ENCODE measurements at regions not wholly inside any gene's neighbourhood (a gene's known extent, or its start where the extent isn't known, plus 50 kb on each side); places are given as distances from the start of the nearest gene placed in this dataset.
"Not testable (repeated sequence)": the region's sequence is repeated elsewhere in the genome, so short reads cannot be mapped to it uniquely, and the experiment has no call there.

DNA sequence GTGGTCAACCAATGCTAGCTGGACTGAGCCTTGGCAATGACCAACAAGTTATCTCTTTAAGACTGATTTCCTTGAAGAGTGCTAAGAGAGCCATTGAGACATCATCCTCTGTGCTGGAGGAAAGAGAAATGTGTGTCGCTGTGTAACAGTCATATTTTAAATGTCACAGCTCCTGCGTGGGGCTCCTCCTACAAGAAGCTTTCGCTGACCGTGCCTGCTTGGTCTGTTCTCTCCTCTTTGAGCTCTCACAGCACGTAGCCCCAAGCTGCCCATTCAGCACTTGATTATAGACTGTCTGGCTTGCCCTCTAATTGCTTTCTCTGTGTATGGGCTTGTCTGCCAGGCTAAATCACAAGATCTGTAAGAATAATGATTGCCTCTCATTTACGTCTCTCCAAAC lies 221.3 kb downstream of the FOXD2 start:
- no peak overlapping the region for H3K4me3 ChIP-seq (ENCODE audit: low read length in 2 of 2)
- Mint-ChIP-seq H3K27me3 (peaks cover 11 to 17% of the 10 kb centered on the region in 2 donors), H3K9me3 (peaks cover 0 to 2% (median 0%) of the 10 kb centered on the region in 8 donors), H3K4me3 (no peak overlapping the region), H3K27ac (no peak overlapping the region), H3K4me1 (no peaks in the 10 kb centered on the region), H3K36me3 (no peaks in the 10 kb centered on the region)
- no peak overlapping the region for H3K27ac ChIP-seq (ENCODE audit: low read depth, low read length)
- H3K36me3 ChIP-seq (ENCODE audit: insufficient read depth, low read length) = no peaks in the 10 kb centered on the region
- no peaks in the 10 kb centered on the region for H3K4me1 ChIP-seq (ENCODE audit: insufficient read depth, low read length)
- no peak for DNase-seq
- no peaks in the 10 kb centered on the region for H3K27me3 ChIP-seq (ENCODE audit: insufficient read depth, low read length)
- intact Hi-C loops (cut with micrococcal nuclease) = no loop called here
- POLR2A ChIA-PET (ENCODE audit: partially characterized antibody) = no interaction called here
- CTCF ChIA-PET (ENCODE audit: partially characterized antibody) = no interaction called here
- H3K9me3 ChIP-seq (ENCODE audit: control insufficient read depth in 1 of 2, low read length in 2 of 2) = no peaks in the 10 kb centered on the region

- no peaks in the 10 kb centered on the region for H3K4me1 Mint-ChIP-seq
- ChIA-PET CTCF (ENCODE audit: partially characterized antibody) (no interaction called here), POLR2A (ENCODE audit: partially characterized antibody) (no interaction called here)
- Histone ChIP-seq H3K9me3 (ENCODE audit: control insufficient read depth in 1 of 2, low read length in 2 of 2) (no peaks in the 10 kb centered on the region), H3K27me3 (ENCODE audit: insufficient read depth, low read length) (no peaks in the 10 kb centered on the region), H3K4me3 (ENCODE audit: low read length in 2 of 2) (no peak overlapping the region), H3K27ac (ENCODE audit: low read depth, low read length) (no peak overlapping the region), H3K4me1 (ENCODE audit: insufficient read depth, low read length) (no peaks in the 10 kb centered on the region), H3K36me3 (ENCODE audit: insufficient read depth, low read length) (no peaks in the 10 kb centered on the region)
- H3K36me3 Mint-ChIP-seq = no peaks in the 10 kb centered on the region
- no peak for DNase-seq
- intact Hi-C loops (cut with micrococcal nuclease) = no loop called here
- no peak overlapping the region for H3K4me3 Mint-ChIP-seq
- no peak overlapping the region for H3K27ac Mint-ChIP-seq
- H3K27me3 Mint-ChIP-seq = peaks cover 7 to 12% of the 10 kb centered on the region in 2 donors
- peaks cover 0 to 4% (median 0%) of the 10 kb centered on the region in 8 donors for H3K9me3 Mint-ChIP-seq
Observed at GRCh38 chr1:47660622-47661021, 222.8 kb downstream of the FOXD2 start.

GRCh38 chr1:47661040-47661439 lies 223.2 kb downstream of the FOXD2 start:
- no peak overlapping the region for H3K27ac Mint-ChIP-seq
- ChIA-PET CTCF (ENCODE audit: partially characterized antibody) (no interaction called here), POLR2A (ENCODE audit: partially characterized antibody) (no interaction called here)
- no peaks in the 10 kb centered on the region for H3K9me3 ChIP-seq (ENCODE audit: control insufficient read depth in 1 of 2, low read length in 2 of 2)
- H3K27ac ChIP-seq (ENCODE audit: low read depth, low read length) = no peak overlapping the region
- no peaks in the 10 kb centered on the region for H3K36me3 ChIP-seq (ENCODE audit: insufficient read depth, low read length)
- no peaks in the 10 kb centered on the region for H3K4me1 ChIP-seq (ENCODE audit: insufficient read depth, low read length)
- no peak overlapping the region for H3K4me3 Mint-ChIP-seq
- H3K9me3 Mint-ChIP-seq = peaks cover 0 to 4% (median 0%) of the 10 kb centered on the region in 8 donors
- no peak overlapping the region for H3K4me3 ChIP-seq (ENCODE audit: low read length in 2 of 2)
- peaks cover 2 to 12% of the 10 kb centered on the region in 2 donors for H3K27me3 Mint-ChIP-seq
- H3K36me3 Mint-ChIP-seq = no peaks in the 10 kb centered on the region
- H3K4me1 Mint-ChIP-seq = no peaks in the 10 kb centered on the region
- H3K27me3 ChIP-seq (ENCODE audit: insufficient read depth, low read length) = no peaks in the 10 kb centered on the region
- no peak for DNase-seq
- intact Hi-C loops (cut with micrococcal nuclease) = no loop called here

DNA sequence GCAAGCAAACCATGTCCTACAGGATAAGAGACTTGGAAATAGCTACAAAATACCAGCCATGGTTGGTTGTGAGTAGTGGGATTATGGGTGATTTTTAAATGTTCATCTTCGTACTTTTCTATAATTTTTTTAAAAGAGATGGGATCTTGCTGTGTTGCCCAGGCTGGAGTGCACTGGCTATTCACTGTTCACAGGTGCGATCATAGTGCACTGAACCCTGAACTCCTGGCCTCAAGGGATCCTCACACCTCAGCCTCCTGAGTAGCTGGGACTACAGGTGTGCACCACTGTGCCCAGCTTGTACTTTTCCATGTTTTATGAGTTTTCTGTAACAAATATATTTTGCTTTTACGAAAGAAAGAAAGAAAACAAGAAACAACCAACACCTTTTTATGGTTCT lies 224.2 kb downstream of the FOXD2 start:
- POLR2A ChIA-PET (ENCODE audit: partially characterized antibody) = no interaction called here

DNA sequence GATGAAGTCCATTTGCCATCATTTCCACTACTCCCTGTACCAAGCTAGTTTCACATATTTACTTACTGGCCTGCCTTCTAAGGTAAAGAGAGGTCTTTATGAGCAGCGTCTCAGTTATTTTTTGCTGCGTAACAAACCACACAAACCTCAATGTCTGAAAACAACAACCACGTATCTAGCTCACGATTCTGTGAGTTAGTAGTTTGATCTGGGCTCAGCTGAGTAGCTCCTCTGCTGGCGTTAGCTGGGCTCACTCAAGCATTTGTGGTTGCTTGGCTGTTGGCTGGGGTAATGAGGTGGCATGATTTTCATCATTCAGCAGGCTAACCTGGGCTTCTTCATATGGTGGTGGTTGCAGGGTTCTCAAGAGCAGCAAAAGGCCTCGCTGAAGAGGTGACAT lies 225.4 kb downstream of the FOXD2 start:
- no peak for DNase-seq
- no peak overlapping the region for H3K27ac ChIP-seq (ENCODE audit: low read depth, low read length)
- intact Hi-C loops (cut with micrococcal nuclease) = no loop called here
- no peak overlapping the region for H3K4me3 Mint-ChIP-seq
- peak overlapping the region in 1 of 7 donors; percentile 5 for H3K27ac Mint-ChIP-seq
- H3K4me1 ChIP-seq (ENCODE audit: insufficient read depth, low read length) = no peaks in the 10 kb centered on the region
- H3K27me3 Mint-ChIP-seq = peaks cover 0 to 5% of the 10 kb centered on the region in 2 donors
- no peak overlapping the region for H3K4me3 ChIP-seq (ENCODE audit: low read length in 2 of 2)
- POLR2A ChIA-PET (ENCODE audit: partially characterized antibody) = no interaction called here
- H3K9me3 ChIP-seq (ENCODE audit: control insufficient read depth in 1 of 2, low read length in 2 of 2) = no peaks in the 10 kb centered on the region
- CTCF ChIA-PET (ENCODE audit: partially characterized antibody) = interaction anchor here (0.9 kb wide), 1 partner anchor 63 kb away, joined by 3 read pairs; no protein-coding TSS in a partner anchor
- no peaks in the 10 kb centered on the region for H3K36me3 ChIP-seq (ENCODE audit: insufficient read depth, low read length)
- H3K36me3 Mint-ChIP-seq = no peaks in the 10 kb centered on the region
- H3K27me3 ChIP-seq (ENCODE audit: insufficient read depth, low read length) = no peaks in the 10 kb centered on the region
- peaks cover 0 to 5% (median 0%) of the 10 kb centered on the region in 8 donors for H3K9me3 Mint-ChIP-seq
- H3K4me1 Mint-ChIP-seq = no peaks in the 10 kb centered on the region

More for the DNA sequence above, 224.2 kb downstream of the FOXD2 start:
- Histone ChIP-seq H3K27ac (ENCODE audit: low read depth, low read length) (no peak overlapping the region), H3K4me1 (ENCODE audit: insufficient read depth, low read length) (no peaks in the 10 kb centered on the region), H3K9me3 (ENCODE audit: control insufficient read depth in 1 of 2, low read length in 2 of 2) (no peaks in the 10 kb centered on the region), H3K27me3 (ENCODE audit: insufficient read depth, low read length) (no peaks in the 10 kb centered on the region), H3K36me3 (ENCODE audit: insufficient read depth, low read length) (no peaks in the 10 kb centered on the region), H3K4me3 (ENCODE audit: low read length in 2 of 2) (no peak overlapping the region)
- peaks cover 0 to 5% (median 0%) of the 10 kb centered on the region in 8 donors for H3K9me3 Mint-ChIP-seq
- H3K27me3 Mint-ChIP-seq = peaks cover under 1 to 10% of the 10 kb centered on the region in 2 donors
- H3K27ac Mint-ChIP-seq = no peak overlapping the region
- CTCF ChIA-PET (ENCODE audit: partially characterized antibody) = no interaction called here
- intact Hi-C loops (cut with micrococcal nuclease) = no loop called here
- no peak overlapping the region for H3K4me3 Mint-ChIP-seq
- DNase-seq = no peak
- no peaks in the 10 kb centered on the region for H3K36me3 Mint-ChIP-seq
- H3K4me1 Mint-ChIP-seq = no peaks in the 10 kb centered on the region

GRCh38 chr1:47664356-47664755 lies 226.5 kb downstream of the FOXD2 start:
- ChIA-PET CTCF (ENCODE audit: partially characterized antibody) (no interaction called here), POLR2A (ENCODE audit: partially characterized antibody) (no interaction called here)
- Mint-ChIP-seq H3K27me3 (peaks cover 0 to 7% of the 10 kb centered on the region in 2 donors), H3K27ac (no peak overlapping the region), H3K4me1 (no peaks in the 10 kb centered on the region), H3K9me3 (peaks cover 0 to 5% (median 0%) of the 10 kb centered on the region in 8 donors), H3K4me3 (no peak overlapping the region), H3K36me3 (no peaks in the 10 kb centered on the region)
- Histone ChIP-seq H3K9me3 (ENCODE audit: control insufficient read depth in 1 of 2, low read length in 2 of 2) (no peaks in the 10 kb centered on the region), H3K36me3 (ENCODE audit: insufficient read depth, low read length) (no peaks in the 10 kb centered on the region), H3K27me3 (ENCODE audit: insufficient read depth, low read length) (no peaks in the 10 kb centered on the region), H3K4me3 (ENCODE audit: low read length in 2 of 2) (no peak overlapping the region), H3K4me1 (ENCODE audit: insufficient read depth, low read length) (no peaks in the 10 kb centered on the region), H3K27ac (ENCODE audit: low read depth, low read length) (no peak overlapping the region)
- intact Hi-C loops (cut with micrococcal nuclease) = no loop called here
- no peak for DNase-seq

DNA sequence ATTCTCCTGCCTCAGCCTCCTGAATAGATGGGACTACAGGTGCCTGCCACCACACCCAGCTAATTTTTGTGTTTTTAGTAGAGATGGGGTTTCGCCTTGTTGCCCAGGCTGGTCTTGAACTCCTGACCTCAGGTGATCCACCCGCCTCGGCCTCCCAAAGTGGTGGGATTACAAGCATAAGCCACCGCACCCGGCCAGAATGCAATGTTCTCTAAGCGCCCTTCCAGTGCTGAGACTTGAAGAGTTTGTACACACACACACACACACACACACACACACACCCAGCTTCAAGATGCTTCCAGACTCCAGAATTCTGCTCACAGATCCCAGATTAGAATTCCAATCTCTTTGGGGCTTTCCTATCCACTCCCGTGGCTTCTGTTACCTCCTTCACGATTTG lies 227.1 kb downstream of the FOXD2 start:
- H3K9me3 ChIP-seq (ENCODE audit: control insufficient read depth in 1 of 2, low read length in 2 of 2); H3K4me1 ChIP-seq (ENCODE audit: insufficient read depth, low read length); POLR2A ChIA-PET (ENCODE audit: partially characterized antibody); intact Hi-C loops (cut with micrococcal nuclease); H3K27ac ChIP-seq (ENCODE audit: low read depth, low read length); H3K4me3 Mint-ChIP-seq; CTCF ChIA-PET (ENCODE audit: partially characterized antibody); H3K27ac Mint-ChIP-seq; H3K27me3 ChIP-seq (ENCODE audit: insufficient read depth, low read length); H3K27me3 Mint-ChIP-seq; H3K4me3 ChIP-seq (ENCODE audit: low read length in 2 of 2); H3K4me1 Mint-ChIP-seq; H3K36me3 Mint-ChIP-seq; H3K36me3 ChIP-seq (ENCODE audit: insufficient read depth, low read length); DNase-seq; H3K9me3 Mint-ChIP-seq: not testable (repeated sequence)

DNA sequence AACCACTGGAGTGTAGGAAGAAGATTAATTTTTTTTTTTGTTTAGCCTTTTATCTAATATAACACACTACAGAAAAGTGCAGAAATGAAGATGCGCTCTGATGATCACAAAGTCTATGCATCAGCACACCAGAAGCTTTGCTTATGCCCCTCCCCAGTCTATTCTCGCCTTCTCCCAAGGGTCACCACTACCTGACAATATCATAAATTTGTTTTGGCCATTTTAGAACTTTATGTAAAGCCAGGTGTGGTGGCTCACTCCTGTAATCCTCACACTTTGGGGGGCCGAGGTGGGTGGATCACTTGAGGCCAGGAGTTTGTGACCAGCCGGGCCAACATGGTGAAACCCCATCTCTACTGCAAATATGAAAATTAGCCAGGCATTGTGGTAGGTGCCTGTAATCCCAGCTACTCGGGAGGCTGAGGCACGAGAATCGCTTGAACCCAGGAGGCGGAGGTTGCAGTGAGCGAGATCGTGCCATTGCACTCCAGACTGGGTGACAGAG lies 231.3 kb downstream of the FOXD2 start:
- H3K4me3 ChIP-seq (ENCODE audit: low read length in 2 of 2) = no peak overlapping the region
- no peak overlapping the region for H3K27ac Mint-ChIP-seq
- no peaks in the 10 kb centered on the region for H3K9me3 ChIP-seq (ENCODE audit: control insufficient read depth in 1 of 2, low read length in 2 of 2)
- no peaks in the 10 kb centered on the region for H3K36me3 Mint-ChIP-seq
- no peaks in the 10 kb centered on the region for H3K27me3 ChIP-seq (ENCODE audit: insufficient read depth, low read length)
- POLR2A ChIA-PET (ENCODE audit: partially characterized antibody) = no interaction called here
- H3K27me3 Mint-ChIP-seq = peaks cover 3 to 8% of the 10 kb centered on the region in 2 donors
- DNase-seq = no peak
- H3K4me1 Mint-ChIP-seq = no peaks in the 10 kb centered on the region
- intact Hi-C loops (cut with micrococcal nuclease) = no loop called here
- CTCF ChIA-PET (ENCODE audit: partially characterized antibody) = no interaction called here
- no peak overlapping the region for H3K4me3 Mint-ChIP-seq
- H3K36me3 ChIP-seq (ENCODE audit: insufficient read depth, low read length) = no peaks in the 10 kb centered on the region
- peaks cover 0 to 20% (median 12%) of the 10 kb centered on the region in 8 donors for H3K9me3 Mint-ChIP-seq
- no peak overlapping the region for H3K27ac ChIP-seq (ENCODE audit: low read depth, low read length)
- H3K4me1 ChIP-seq (ENCODE audit: insufficient read depth, low read length) = no peaks in the 10 kb centered on the region

Measured in CD4-positive, alpha-beta memory T cell (primary cell).